ENCODE measurements at regions not wholly inside any gene's neighbourhood (a gene's known extent, or its start where the extent isn't known, plus 50 kb on each side); places are given as distances from the start of the nearest gene placed in this dataset.

DNA sequence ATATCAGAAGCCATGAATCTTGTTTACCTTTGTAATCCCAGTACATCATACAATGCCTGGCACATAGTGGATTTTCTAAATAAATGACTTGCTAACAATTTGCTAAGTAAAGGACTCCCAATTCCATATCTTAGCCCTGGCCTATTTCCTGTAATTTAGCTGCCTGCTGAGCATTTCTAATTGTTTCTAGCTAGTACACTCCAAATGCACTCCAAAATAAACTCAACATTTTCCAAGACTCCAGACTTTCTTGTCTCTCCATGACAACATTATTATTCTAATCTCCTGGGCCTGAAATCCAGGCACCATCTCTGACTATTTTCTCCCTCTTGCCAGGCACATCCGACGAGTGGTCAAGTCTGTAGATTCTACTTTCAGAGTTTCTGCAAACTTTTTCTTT is 773.5 kb downstream of the SQOR start:
- Histone ChIP-seq H3K9ac (ENCODE audit: insufficient read depth, low read depth, low read length) (no peak overlapping the region), H3K79me2 (ENCODE audit: insufficient read depth, low read length) (no peaks in the 10 kb centered on the region), H2AFZ (ENCODE audit: low read length) (no peak overlapping the region), H3K36me3 (replicated peaks in 1 of 2; ENCODE audit: control insufficient read depth in 1 of 2, insufficient read depth in 2 of 2, low read length in 2 of 2) (no peaks in the 10 kb centered on the region), H3K4me3 (replicated peaks in 1 of 3; ENCODE audit: insufficient read depth in 1 of 3, low read depth in 2 of 3, low read length in 3 of 3) (no peak overlapping the region), H3K27ac (ENCODE audit: extremely low read length, insufficient read depth, low read length) (no peak overlapping the region), H3K4me1 (ENCODE audit: insufficient read depth, low read length) (no peaks in the 10 kb centered on the region), H3K4me2 (ENCODE audit: low read depth, low read length) (no peak overlapping the region), H4K20me1 (ENCODE audit: insufficient read depth, low read length) (no peaks in the 10 kb centered on the region), H3K9me3 (ENCODE audit: low read length) (peaks cover 71% of the 10 kb centered on the region), H3K27me3 (ENCODE audit: control insufficient read depth in 1 of 2, insufficient read depth in 2 of 2, low read length in 2 of 2) (no peaks in the 10 kb centered on the region)
- no peak for ATAC-seq
- 53% methylated on average over 2 of the region's 2 CpGs for WGBS (ENCODE audit: low lambda C conversion rate)
- intact Hi-C loops (cut with micrococcal nuclease; ENCODE audit: unreplicated experiment) (no loop called here), in situ Hi-C loops (cut with HindIII; ENCODE audit: extremely low pct_ligation_motif_present, low pct_unique_long_range_greater_than_20kb) (no loop called here)
- DNase-seq (ENCODE audit: low spot score): no peak
- BruUV-seq (replicated peaks): no TSS peak
- no peak for FAIRE-seq
- ChIA-PET CTCF (ENCODE audit: low intra/inter-chr PET ratio, low total read pairs) (no interaction called here), POLR2A (no interaction called here)
- no peak for TF ChIP-seq ZNF101 (CRISPR knock-in tag; IDR thresholded peaks at IDR 0.05; ENCODE audit: borderline replicate concordance, low read depth)
- TF ChIP-seq, protein P1, sequence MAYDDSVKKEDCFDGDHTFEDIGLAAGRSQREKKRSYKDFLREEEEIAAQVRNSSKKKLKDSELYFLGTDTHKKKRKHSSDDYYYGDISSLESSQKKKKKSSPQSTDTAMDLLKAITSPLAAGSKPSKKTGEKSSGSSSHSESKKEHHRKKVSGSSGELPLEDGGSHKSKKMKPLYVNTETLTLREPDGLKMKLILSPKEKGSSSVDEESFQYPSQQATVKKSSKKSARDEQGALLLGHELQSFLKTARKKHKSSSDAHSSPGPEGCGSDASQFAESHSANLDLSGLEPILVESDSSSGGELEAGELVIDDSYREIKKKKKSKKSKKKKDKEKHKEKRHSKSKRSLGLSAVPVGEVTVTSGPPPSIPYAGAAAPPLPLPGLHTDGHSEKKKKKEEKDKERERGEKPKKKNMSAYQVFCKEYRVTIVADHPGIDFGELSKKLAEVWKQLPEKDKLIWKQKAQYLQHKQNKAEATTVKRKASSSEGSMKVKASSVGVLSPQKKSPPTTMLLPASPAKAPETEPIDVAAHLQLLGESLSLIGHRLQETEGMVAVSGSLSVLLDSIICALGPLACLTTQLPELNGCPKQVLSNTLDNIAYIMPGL (CRISPR knock-in tag; IDR thresholded peaks at IDR 0.05; ENCODE audit: borderline replicate concordance in 1 of 2, low read depth in 1 of 2): no peak
- no peak for TF ChIP-seq TP53 (CRISPR knock-in tag; conservative IDR thresholded peaks at IDR 0.05)
- TF ChIP-seq, protein P2, sequence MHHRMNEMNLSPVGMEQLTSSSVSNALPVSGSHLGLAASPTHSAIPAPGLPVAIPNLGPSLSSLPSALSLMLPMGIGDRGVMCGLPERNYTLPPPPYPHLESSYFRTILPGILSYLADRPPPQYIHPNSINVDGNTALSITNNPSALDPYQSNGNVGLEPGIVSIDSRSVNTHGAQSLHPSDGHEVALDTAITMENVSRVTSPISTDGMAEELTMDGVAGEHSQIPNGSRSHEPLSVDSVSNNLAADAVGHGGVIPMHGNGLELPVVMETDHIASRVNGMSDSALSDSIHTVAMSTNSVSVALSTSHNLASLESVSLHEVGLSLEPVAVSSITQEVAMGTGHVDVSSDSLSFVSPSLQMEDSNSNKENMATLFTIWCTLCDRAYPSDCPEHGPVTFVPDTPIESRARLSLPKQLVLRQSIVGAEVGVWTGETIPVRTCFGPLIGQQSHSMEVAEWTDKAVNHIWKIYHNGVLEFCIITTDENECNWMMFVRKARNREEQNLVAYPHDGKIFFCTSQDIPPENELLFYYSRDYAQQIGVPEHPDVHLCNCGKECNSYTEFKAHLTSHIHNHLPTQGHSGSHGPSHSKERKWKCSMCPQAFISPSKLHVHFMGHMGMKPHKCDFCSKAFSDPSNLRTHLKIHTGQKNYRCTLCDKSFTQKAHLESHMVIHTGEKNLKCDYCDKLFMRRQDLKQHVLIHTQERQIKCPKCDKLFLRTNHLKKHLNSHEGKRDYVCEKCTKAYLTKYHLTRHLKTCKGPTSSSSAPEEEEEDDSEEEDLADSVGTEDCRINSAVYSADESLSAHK (CRISPR knock-in tag; IDR thresholded peaks at IDR 0.05; ENCODE audit: borderline replicate concordance): no peak
- no peak for TF ChIP-seq MXI1 (IDR thresholded peaks at IDR 0.05; ENCODE audit: borderline replicate concordance, low read depth, low read length)
- no peak for TF ChIP-seq ZNF567 (CRISPR knock-in tag; IDR thresholded peaks at IDR 0.05; ENCODE audit: borderline replicate concordance)
- no peak for TF ChIP-seq ARNT2 (CRISPR knock-in tag; IDR thresholded peaks at IDR 0.05; ENCODE audit: low read depth)
- TF ChIP-seq, protein P3, sequence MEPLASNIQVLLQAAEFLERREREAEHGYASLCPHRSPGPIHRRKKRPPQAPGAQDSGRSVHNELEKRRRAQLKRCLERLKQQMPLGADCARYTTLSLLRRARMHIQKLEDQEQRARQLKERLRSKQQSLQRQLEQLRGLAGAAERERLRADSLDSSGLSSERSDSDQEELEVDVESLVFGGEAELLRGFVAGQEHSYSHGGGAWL (CRISPR knock-in tag; IDR thresholded peaks at IDR 0.05): no peak
- TF ChIP-seq, protein P4, sequence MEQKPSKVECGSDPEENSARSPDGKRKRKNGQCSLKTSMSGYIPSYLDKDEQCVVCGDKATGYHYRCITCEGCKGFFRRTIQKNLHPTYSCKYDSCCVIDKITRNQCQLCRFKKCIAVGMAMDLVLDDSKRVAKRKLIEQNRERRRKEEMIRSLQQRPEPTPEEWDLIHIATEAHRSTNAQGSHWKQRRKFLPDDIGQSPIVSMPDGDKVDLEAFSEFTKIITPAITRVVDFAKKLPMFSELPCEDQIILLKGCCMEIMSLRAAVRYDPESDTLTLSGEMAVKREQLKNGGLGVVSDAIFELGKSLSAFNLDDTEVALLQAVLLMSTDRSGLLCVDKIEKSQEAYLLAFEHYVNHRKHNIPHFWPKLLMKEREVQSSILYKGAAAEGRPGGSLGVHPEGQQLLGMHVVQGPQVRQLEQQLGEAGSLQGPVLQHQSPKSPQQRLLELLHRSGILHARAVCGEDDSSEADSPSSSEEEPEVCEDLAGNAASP (CRISPR knock-in tag; IDR thresholded peaks at IDR 0.05; ENCODE audit: borderline replicate concordance): no peak
- TF ChIP-seq, protein P5, sequence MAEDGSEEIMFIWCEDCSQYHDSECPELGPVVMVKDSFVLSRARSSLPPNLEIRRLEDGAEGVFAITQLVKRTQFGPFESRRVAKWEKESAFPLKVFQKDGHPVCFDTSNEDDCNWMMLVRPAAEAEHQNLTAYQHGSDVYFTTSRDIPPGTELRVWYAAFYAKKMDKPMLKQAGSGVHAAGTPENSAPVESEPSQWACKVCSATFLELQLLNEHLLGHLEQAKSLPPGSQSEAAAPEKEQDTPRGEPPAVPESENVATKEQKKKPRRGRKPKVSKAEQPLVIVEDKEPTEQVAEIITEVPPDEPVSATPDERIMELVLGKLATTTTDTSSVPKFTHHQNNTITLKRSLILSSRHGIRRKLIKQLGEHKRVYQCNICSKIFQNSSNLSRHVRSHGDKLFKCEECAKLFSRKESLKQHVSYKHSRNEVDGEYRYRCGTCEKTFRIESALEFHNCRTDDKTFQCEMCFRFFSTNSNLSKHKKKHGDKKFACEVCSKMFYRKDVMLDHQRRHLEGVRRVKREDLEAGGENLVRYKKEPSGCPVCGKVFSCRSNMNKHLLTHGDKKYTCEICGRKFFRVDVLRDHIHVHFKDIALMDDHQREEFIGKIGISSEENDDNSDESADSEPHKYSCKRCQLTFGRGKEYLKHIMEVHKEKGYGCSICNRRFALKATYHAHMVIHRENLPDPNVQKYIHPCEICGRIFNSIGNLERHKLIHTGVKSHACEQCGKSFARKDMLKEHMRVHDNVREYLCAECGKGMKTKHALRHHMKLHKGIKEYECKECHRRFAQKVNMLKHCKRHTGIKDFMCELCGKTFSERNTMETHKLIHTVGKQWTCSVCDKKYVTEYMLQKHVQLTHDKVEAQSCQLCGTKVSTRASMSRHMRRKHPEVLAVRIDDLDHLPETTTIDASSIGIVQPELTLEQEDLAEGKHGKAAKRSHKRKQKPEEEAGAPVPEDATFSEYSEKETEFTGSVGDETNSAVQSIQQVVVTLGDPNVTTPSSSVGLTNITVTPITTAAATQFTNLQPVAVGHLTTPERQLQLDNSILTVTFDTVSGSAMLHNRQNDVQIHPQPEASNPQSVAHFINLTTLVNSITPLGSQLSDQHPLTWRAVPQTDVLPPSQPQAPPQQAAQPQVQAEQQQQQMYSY (CRISPR knock-in tag; IDR thresholded peaks at IDR 0.05): no peak
- no peak for TF ChIP-seq ZC3H13 (CRISPR knock-in tag; IDR thresholded peaks at IDR 0.05)
- no peak for TF ChIP-seq ZNF788 (CRISPR knock-in tag; IDR thresholded peaks at IDR 0.05; ENCODE audit: borderline replicate concordance)
- TF ChIP-seq HDAC6 (IDR thresholded peaks at IDR 0.05; ENCODE audit: low read depth, low read length): no peak
- no peak for TF ChIP-seq SOX6 (IDR thresholded peaks at IDR 0.05)
- no peak for TF ChIP-seq SOX6 (CRISPR knock-in tag; IDR thresholded peaks at IDR 0.05)
- TF ChIP-seq MAFG (CRISPR knock-in tag; IDR thresholded peaks at IDR 0.05): no peak
